ENCODE measurements at regions not wholly inside any gene's neighbourhood (a gene's known extent, or its start where the extent isn't known, plus 50 kb on each side); places are given as distances from the start of the nearest gene placed in this dataset.

DNA sequence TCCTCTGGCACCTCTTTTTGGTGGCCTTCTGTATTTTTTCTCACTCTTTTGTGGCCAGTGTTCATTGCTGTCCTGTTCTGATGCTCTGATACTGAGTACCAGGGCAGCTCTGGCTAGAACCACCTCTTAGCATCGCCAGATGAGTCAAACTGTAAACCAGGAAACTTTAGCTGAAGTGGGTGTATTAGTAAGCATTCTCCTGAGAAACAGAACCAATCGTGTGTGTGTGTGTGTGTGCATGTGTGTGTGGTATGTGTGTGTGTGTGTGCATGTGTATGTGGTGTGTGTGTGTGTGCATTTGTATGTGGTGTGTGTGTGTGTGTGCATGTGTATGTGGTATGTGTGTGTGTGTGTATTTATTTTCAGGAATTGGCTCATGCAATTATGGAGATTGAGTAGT lies 166.3 kb upstream of the SKOR2 start:
- H3K4me3 ChIP-seq (ENCODE audit: control insufficient read depth, low read depth, low read length): no peak overlapping the region
- TF ChIP-seq, protein P1, sequence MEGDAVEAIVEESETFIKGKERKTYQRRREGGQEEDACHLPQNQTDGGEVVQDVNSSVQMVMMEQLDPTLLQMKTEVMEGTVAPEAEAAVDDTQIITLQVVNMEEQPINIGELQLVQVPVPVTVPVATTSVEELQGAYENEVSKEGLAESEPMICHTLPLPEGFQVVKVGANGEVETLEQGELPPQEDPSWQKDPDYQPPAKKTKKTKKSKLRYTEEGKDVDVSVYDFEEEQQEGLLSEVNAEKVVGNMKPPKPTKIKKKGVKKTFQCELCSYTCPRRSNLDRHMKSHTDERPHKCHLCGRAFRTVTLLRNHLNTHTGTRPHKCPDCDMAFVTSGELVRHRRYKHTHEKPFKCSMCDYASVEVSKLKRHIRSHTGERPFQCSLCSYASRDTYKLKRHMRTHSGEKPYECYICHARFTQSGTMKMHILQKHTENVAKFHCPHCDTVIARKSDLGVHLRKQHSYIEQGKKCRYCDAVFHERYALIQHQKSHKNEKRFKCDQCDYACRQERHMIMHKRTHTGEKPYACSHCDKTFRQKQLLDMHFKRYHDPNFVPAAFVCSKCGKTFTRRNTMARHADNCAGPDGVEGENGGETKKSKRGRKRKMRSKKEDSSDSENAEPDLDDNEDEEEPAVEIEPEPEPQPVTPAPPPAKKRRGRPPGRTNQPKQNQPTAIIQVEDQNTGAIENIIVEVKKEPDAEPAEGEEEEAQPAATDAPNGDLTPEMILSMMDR (conservative IDR thresholded peaks at IDR 0.05; ENCODE audit: control insufficient read depth, insufficient read depth, low read depth, low read length): no peak
- DNase-seq (ENCODE audit: low read depth): peak; percentile 76

DNA sequence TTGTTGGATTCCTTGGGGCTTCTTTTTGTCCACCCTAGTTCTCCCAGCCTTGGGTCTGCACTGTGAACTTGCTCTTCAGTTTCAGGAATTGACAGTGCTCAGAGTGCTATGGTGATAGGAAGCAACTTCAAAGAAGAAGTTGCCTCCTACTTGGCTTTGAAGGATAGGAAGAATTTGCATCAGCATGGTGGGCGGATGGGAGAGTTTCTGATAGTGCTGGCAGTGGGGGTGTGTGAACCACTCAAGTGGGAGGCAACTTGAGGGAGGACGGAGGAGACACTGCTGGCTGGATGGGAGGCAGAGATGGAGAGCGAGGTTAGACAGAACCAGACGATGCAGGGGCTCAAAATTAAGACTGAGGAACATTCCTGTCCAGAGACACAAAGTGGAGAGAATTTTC lies 164.4 kb upstream of the SKOR2 start:
- no peak overlapping the region for H3K4me3 ChIP-seq (ENCODE audit: control insufficient read depth, low read depth, low read length)
- DNase-seq (ENCODE audit: low read depth): no peak
- TF ChIP-seq, protein P1 (conservative IDR thresholded peaks at IDR 0.05; ENCODE audit: control insufficient read depth, insufficient read depth, low read depth, low read length): no peak

DNA sequence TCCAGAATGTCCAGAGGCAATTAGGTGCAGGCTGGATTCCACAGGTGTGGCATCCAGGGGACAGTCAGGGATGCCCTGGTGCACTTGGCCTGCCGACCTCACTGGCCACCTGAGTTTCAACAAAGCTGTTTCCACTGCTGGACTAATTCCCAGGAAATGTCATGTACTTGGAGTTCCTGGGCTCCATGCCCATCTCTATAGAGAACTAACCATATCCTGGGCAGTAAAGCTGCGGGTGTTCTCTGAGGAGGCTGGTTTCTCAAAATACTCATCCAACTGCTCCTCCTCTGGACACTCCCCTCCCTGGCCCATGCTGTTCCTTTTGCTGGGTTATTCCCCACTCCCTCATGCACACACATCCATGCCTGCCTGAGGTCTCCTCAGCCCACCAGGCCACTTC lies 161.9 kb upstream of the SKOR2 start:
- DNase-seq (ENCODE audit: low read depth): peak; percentile 65
- H3K4me3 ChIP-seq (ENCODE audit: control insufficient read depth, low read depth, low read length): no peak overlapping the region
- TF ChIP-seq, protein P1 (conservative IDR thresholded peaks at IDR 0.05; ENCODE audit: control insufficient read depth, insufficient read depth, low read depth, low read length): no peak

DNA sequence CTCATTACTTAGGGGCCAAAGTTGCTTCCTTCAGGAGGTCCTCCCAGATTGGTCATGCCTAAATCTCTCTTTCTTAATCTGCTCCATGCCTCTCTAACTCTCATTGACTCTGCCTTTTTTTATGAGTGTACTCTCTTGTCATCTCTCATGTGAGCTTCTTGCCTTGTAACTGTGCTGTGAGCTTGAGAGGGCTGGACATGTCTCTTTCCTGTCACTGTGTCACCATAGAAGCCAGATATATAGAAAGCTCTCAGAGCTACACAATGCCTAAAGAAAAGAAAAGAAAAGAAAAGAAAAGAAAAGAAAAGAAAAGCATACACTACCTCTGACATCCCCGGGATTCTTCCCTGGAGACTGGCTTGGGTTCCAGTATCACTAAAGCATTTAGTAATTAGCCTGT lies 161.5 kb upstream of the SKOR2 start:
- no peak overlapping the region for H3K4me3 ChIP-seq (ENCODE audit: control insufficient read depth, low read depth, low read length)
- DNase-seq (ENCODE audit: low read depth): no peak
- TF ChIP-seq, protein P1 (conservative IDR thresholded peaks at IDR 0.05; ENCODE audit: control insufficient read depth, insufficient read depth, low read depth, low read length): no peak

DNA sequence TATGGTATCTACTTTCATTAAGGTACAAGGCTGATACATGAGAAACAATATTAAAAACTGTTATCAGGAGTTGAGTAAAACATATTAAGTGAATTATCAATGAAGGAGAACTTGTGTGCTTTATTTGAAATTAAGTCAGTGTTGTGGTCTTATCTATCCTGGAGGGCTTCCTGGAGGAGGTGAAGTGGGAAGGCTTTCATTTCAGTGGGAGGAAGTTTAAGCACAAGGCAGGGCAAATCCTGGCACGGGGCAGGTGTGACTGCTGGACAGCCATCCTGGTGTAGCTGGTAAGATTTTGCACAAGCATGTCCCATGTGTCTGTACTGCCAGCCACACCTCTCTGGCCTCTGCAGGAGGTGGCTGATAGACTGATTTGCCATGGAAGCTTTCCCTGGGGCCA lies 159.7 kb upstream of the SKOR2 start:
- DNase-seq (ENCODE audit: low read depth): no peak
- no peak overlapping the region for H3K4me3 ChIP-seq (ENCODE audit: control insufficient read depth, low read depth, low read length)
- TF ChIP-seq, protein P1 (conservative IDR thresholded peaks at IDR 0.05; ENCODE audit: control insufficient read depth, insufficient read depth, low read depth, low read length): no peak

DNA sequence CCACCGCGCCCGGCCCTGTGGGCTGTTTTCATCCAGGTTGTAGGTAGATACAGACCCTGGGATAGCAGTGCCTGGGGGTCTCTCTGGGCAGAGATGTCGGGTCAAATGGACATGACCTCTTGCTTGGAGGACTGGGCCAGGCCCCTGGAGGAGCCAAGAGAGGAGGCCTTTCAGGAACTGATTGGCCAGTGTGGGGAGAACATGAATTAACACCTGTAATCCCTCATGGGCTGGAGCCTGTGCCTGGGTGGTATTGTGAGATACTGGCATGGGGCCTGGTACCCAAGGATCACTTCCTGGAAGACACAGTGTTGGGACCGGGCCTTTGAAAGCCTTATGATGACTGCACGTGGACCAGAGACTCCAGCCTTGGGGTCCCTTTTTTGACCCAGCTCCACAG lies 158.7 kb upstream of the SKOR2 start:
- TF ChIP-seq, protein P1 (conservative IDR thresholded peaks at IDR 0.05; ENCODE audit: control insufficient read depth, insufficient read depth, low read depth, low read length): no peak
- no peak overlapping the region for H3K4me3 ChIP-seq (ENCODE audit: control insufficient read depth, low read depth, low read length)
- DNase-seq (ENCODE audit: low read depth): no peak

DNA sequence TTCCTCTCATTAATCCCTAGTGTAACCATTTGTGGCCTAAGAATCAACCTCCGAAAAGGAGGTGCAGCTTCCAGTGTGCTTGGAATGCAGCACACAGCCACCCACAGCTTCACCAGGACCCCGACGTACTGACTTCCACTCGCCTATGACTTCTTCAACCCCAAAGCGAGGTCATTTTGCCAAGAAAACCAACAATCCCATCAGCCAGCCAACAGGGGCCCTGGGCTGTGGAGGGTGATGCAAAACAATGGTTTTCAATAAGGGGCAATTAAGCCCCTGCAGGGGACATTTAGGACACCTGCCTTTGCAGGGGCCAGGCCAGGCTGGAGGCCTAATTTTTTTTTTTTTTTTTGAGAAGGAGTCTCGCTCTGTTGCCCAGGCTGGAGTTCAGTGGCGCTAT lies 158.1 kb upstream of the SKOR2 start:
- no peak overlapping the region for H3K4me3 ChIP-seq (ENCODE audit: control insufficient read depth, low read depth, low read length)
- TF ChIP-seq, protein P1 (conservative IDR thresholded peaks at IDR 0.05; ENCODE audit: control insufficient read depth, insufficient read depth, low read depth, low read length): no peak
- DNase-seq (ENCODE audit: low read depth): no peak
